Loucy (cell line): ENCODE measurements at regions not wholly inside any gene's neighbourhood (a gene's known extent, or its start where the extent isn't known, plus 50 kb on each side); places are given as distances from the start of the nearest gene placed in this dataset.

Experiments used
- CTCF ChIP-seq: fragments of 200-600 bp; sonication (generic); conservative IDR thresholded peaks from 2 replicates; pipeline ENCODE4 v1.5.1; 2014; ENCODE audit warnings: mild to moderate bottlenecking, antibody characterized with exemption, low read length
- EZH2phosphoT487 ChIP-seq: fragments of 200-600 bp; IDR thresholded peaks from 2 replicates; pipeline ENCODE4 v1.6.1; 2018; ENCODE audit warnings: antibody characterized with exemption, mild to moderate bottlenecking, moderate library complexity, borderline replicate concordance

GRCh38 chr9:120177121-120177520 is 402.8 kb downstream of the CDK5RAP2 start:
- TF ChIP-seq CTCF (no peak), EZH2phosphoT487 (no peak)
